HG03135 (cell line): ENCODE measurements at regions not wholly inside any gene's neighbourhood (a gene's known extent, or its start where the extent isn't known, plus 50 kb on each side); places are given as distances from the start of the nearest gene placed in this dataset.
"Not testable (repeated sequence)": the region's sequence is repeated elsewhere in the genome, so short reads cannot be mapped to it uniquely, and the experiment has no call there.

Source experiments
- ATAC-seq: cut with Tn5 transposase; IDR thresholded peaks from one replicate; pipeline ENCODE4 v1.9.1; 2021; ENCODE audit warnings: mild to moderate bottlenecking, moderate library complexity; ENCODE audit not compliant: unreplicated experiment

DNA sequence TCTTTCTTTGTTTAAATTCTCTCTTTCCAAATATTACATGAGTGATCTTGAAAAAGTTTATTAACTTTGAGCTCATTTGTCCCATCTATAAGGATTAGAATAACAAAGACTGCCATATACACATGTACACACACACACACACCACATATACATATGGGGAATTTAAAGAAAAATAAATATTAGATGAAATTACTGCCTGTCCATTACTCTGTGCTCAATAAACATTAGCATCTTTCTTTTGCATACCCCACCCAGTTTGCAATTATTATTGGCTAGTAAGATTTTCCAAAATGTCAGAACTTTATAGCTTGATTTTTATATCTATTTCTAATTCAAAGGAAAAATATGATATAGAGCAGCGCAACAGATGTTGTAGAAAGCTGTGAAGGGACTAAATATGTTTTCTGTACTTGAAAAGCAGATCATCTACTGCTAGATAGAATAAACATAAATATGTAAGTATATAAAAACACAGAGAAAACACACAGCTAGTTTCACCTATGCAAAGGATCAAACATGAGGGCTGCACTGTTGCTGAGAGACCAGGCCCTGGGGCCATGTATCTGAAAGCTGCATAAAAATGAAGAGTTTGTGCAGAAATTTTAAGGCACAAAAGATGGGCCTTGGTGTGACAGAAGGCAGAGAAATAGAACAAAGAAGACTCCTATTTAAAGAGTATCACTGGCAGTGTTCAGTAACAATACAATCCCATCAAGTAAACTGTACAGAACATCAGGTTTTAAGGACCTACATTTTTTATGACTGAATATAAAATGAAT is 114.2 kb upstream of the NECTIN3 start:
- ATAC-seq: no peak

- no peak for ATAC-seq
Measured at GRCh38 chr3:110958313-110959147, 113.1 kb upstream of the NECTIN3 start.

- ATAC-seq: no peak
Measured at GRCh38 chr3:110965976-110966375, 105.6 kb upstream of the NECTIN3 start.

DNA sequence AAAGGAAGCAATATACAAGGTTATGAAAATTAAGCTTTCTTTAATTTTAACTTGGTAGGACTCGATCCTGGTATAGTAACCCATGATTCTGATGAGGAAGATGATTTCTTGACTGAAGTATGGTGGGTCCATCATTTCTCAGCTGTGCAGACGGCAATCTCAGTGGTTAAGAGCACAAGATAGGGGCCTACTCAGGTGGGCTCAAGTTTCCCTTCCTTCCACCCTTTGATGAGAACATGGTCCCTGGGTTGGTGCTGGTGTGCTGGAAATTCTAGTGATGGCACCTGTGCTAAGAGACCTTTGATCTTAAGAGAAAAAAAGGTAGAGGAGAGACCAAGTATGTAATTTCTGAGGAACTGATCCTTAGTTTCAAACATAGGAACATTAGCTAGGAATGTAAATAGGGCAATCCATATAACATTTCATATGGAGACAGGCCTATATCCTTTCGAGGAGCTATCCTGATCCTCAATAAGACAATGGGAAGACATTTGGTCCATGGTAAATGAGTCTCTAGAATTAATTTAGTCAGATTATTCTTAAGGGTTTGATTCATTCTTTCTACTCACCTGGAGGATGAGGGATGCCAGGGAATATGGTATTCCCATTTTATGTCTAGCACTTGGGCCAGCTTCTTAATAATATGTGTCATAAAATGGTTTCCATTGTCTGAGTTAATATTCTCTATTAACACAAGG is 104.5 kb upstream of the NECTIN3 start:
- no peak for ATAC-seq

GRCh38 chr3:110968076-110968475 is 103.5 kb upstream of the NECTIN3 start:
- ATAC-seq: no peak

- no peak for ATAC-seq
Measured at GRCh38 chr3:110969229-110970211, 102.1 kb upstream of the NECTIN3 start.

- no peak for ATAC-seq
Measured at GRCh38 chr3:110971010-110971601, 100.5 kb upstream of the NECTIN3 start.

DNA sequence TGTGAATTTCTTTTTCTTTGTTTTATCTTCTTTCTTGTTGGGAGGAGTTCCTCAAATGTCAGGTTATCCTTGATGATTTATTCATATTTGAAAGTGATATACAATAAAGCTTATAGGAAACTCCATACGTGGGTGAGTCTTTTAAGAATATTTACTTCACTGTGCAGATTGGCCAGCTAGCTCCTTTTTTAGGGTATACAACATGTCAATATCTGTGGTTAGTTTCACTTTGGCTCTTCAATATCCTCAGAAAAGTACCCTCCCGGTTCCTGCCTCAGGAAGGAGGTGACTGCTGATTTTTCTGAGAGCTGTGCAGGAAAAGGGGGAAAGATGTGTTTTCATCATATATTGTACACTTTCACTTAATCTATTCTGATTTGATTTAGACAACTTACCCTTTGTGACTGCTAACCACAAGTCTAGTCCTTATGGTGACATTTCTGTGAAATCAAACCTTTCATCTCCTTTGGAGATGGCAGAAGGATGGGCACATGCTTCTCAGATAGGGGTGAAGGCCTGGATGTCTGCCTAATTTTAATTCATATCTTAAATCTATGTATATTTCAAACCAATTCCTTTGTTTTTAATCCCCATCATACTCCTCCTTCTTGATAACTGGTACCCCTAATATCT is 98.2 kb upstream of the NECTIN3 start:
- no peak for ATAC-seq

GRCh38 chr3:110974902-110975301 is 96.7 kb upstream of the NECTIN3 start:
- ATAC-seq: no peak

GRCh38 chr3:110984456-110985250 is 87.0 kb upstream of the NECTIN3 start:
- ATAC-seq: no peak

GRCh38 chr3:110989446-110989845 is 82.2 kb upstream of the NECTIN3 start:
- no peak for ATAC-seq

- ATAC-seq: no peak
Measured at GRCh38 chr3:110995461-110996231, 76.0 kb upstream of the NECTIN3 start.

- ATAC-seq: not testable (repeated sequence)
Measured at GRCh38 chr3:110998766-110999165, 72.8 kb upstream of the NECTIN3 start.

DNA sequence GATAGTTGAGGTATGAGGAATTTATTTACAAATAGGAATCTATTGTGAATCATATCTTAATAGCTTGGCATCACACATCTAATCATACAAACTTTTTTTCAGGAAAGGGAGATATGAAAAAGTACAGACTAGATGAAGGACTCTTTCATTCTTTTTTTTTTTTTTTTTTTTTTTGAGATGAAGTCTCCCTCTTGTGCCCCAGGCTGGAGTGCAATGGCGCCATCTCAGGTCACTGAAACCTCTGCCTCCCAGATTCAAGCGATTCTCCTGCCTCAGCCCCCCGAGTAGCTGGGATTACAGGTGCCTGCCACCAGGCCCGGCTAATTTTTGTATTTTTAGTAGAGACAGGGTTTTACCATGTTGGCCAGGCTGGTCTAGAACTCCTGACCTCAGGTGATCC is 65.1 kb upstream of the NECTIN3 start:
- not testable (repeated sequence) for ATAC-seq

DNA sequence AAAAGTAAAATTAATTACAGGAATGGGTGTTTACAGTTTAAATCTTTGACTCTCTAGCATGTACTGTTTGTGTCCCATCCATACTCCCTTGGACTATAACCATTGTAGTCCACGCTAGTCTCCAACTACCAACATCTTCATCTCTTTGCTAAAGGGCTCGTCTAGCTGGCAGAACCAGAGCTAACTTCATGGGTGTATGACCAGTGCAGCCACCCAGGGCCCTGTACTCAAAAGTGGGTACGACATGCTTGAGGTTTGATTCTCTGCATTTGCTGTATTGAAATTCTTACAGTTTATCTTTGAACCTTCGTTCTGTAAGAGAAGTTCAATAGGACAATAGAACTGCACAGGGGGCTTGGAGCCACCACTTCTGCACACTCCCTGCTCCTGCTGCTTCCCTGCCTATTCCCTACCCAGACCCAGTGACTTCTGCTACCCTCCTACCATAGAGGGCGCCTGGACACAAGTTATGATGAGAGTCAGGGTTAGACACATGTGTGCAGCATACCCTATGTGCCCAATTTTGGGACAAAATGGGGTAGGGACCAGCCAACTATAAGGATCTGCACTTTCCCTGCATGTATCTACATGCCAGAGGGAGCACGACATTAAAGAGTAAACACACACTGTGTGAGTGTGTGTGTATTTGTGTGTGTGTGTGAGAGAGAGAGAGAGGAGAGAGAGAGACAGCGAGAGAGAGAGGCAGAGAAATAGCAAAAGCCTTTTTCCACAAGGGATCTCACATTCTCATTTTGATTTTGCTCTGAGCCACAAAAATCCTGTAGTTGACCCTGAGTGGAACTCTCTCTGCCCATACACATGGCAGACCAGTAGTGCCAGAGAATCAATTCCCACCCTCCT is 59.0 kb upstream of the NECTIN3 start:
- ATAC-seq: no peak
